Heart left ventricle (tissue), 16 donors: ENCODE measurements at regions not wholly inside any gene's neighbourhood (a gene's known extent, or its start where the extent isn't known, plus 50 kb on each side); places are given as distances from the start of the nearest gene placed in this dataset.

Experiments
- ATAC-seq, 4 donors: fragments of 200-7000 bp; cut with Tn5 transposase; one replicate each; pipeline ENCODE4 v1.9.1; 2020 to 2022; ENCODE audit warnings: moderate library complexity in 4 of 4, mild to moderate bottlenecking in 3 of 4, moderate number of reproducible peaks in 1 of 4
- DNase-seq, 5 donors: peaks; one replicate each; pipeline ENCODE4 v3.0.0-alpha.2; 2020
- H3K27ac ChIP-seq, 12 donors: fragments of 200-600 bp; sonication (generic) in 4 of 12; one replicate each; pipeline versions ENCODE4 v1.5.0 to v1.8.0; 2016 to 2022; ENCODE audit warnings: mild to moderate bottlenecking in 2 of 12
- H3K27me3 ChIP-seq, 9 donors: fragments of 200-600 bp; sonication (generic) in 2 of 9; one replicate each; pipeline versions ENCODE4 v1.5.1 to v1.8.0; 2016 to 2022; ENCODE audit warnings: mild to moderate bottlenecking in 3 of 9
- H3K36me3 ChIP-seq, 9 donors: fragments of 200-600 bp; sonication (generic) in 2 of 9; one replicate each; pipeline versions ENCODE4 v1.5.0 to v1.8.0; 2018 to 2022; ENCODE audit warnings: mild to moderate bottlenecking in 2 of 9
- H3K4me1 ChIP-seq, 12 donors: fragments of 200-600 bp; sonication (generic) in 4 of 12; one replicate each; pipeline versions ENCODE4 v1.5.0 to v1.8.0; 2016 to 2022; ENCODE audit warnings: mild to moderate bottlenecking in 3 of 12
- H3K4me3 ChIP-seq, 12 donors: fragments of 200-600 bp; sonication (generic) in 4 of 12; one replicate each; pipeline versions ENCODE4 v1.5.0 to v1.8.0; 2017 to 2022; ENCODE audit warnings: mild to moderate bottlenecking in 9 of 12, moderate library complexity in 4 of 12
- H3K9me3 ChIP-seq, 12 donors: fragments of 200-600 bp; sonication (generic) in 4 of 12; one replicate each; pipeline versions ENCODE4 v1.5.0 to v1.8.0; 2016 to 2022; ENCODE audit warnings: mild to moderate bottlenecking in 1 of 12
- POLR2A ChIP-seq, 2 donors: fragments of 450-650 bp; IDR thresholded peaks; one replicate each; pipeline ENCODE4 v1.6.1; 2017; ENCODE audit warnings: antibody characterized with exemption in 2 of 2, mild to moderate bottlenecking in 2 of 2, moderate library complexity in 2 of 2
- WGBS, 4 donors: extraction: QIAGEN DNeasy Blood & Tissue Kit in 2 of 4; methylation state at CpG; one replicate each; pipeline versions ENCODE4 v1.1.5 to v1.1.7; 2013 to 2018; 5-methylcytosine and 5-hydroxymethylcytosine counted together
- intact Hi-C, 10 donors: fragments of 100-400 bp; cut with DNase I; formaldehyde crosslinking; loops; one replicate each; pipeline versions ENCODE4 v1.11.1 to v1.14.2; 2022
- TF ChIP-seq, protein P1 (sequence below), 12 donors: fragments of 200-600 bp; sonication (generic) in 4 of 12; IDR thresholded peaks; one replicate each; pipeline versions ENCODE4 v1.5.0 to v1.8.0; 2018 to 2022; ENCODE audit warnings: antibody characterized with exemption in 12 of 12, mild to moderate bottlenecking in 5 of 12
- donor health status: ischemic (EF 13 %, LVEDD 7.1; RV severe dilation, severe dysfunction).
- donor health status: healthy with polysubstance abuse.
- donor health status: DM: no; HTN: yes; CAD: no.
- donor health status: DM: no; HTN: no; CAD: no.
- donor health status: ischemic (EF 25% LVEDD 6.9; RV normal size, moderate dysfunction).
- donor health status: ischemic (EF 25% LVEDD 5.7; RV mildly dilated, moderate dysfunction).
- donor health status: healthy.
- donor health status: DM: yes; HTN: yes; CAD: no.
- donor health status: ischemic (EF 35%, LVEDD 5.7; RV mildly dilated, moderate dysfunction).
- donor health status: nonischemic (EF 11% LVEDD 7.7; RV severe dilation, severe dysfunction).
- donor health status: DM: yes; HTN: yes; CAD: no.
- donor health status: PGD.
- donor health status: ischemic (EF 29% LVEDD 5.4; RV normal size, mild dysfunction).
- donor health status: nonischemic (EF 23%, LVEDD 6.1; RV moderate dilation, normal function).

GRCh38 chr2:67103157-67103556 lies 294.0 kb upstream of the ETAA1 start:
- H3K4me1 ChIP-seq = no peaks in the 10 kb centered on the region
- intact Hi-C loops = no loop called here
- ATAC-seq = no peak
- H3K27me3 ChIP-seq = no peaks in the 10 kb centered on the region
- DNase-seq = no peak
- H3K9me3 ChIP-seq = peaks cover 0 to 39% (median 13%) of the 10 kb centered on the region in 12 donors
- no peak overlapping the region for H3K4me3 ChIP-seq
- H3K36me3 ChIP-seq = no peaks in the 10 kb centered on the region
- no peak overlapping the region for H3K27ac ChIP-seq
- no peak for TF ChIP-seq POLR2A (IDR thresholded peaks at IDR 0.05)
- TF ChIP-seq, protein P1, sequence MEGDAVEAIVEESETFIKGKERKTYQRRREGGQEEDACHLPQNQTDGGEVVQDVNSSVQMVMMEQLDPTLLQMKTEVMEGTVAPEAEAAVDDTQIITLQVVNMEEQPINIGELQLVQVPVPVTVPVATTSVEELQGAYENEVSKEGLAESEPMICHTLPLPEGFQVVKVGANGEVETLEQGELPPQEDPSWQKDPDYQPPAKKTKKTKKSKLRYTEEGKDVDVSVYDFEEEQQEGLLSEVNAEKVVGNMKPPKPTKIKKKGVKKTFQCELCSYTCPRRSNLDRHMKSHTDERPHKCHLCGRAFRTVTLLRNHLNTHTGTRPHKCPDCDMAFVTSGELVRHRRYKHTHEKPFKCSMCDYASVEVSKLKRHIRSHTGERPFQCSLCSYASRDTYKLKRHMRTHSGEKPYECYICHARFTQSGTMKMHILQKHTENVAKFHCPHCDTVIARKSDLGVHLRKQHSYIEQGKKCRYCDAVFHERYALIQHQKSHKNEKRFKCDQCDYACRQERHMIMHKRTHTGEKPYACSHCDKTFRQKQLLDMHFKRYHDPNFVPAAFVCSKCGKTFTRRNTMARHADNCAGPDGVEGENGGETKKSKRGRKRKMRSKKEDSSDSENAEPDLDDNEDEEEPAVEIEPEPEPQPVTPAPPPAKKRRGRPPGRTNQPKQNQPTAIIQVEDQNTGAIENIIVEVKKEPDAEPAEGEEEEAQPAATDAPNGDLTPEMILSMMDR (IDR thresholded peaks at IDR 0.05) = no peak

- no peaks in the 10 kb centered on the region for H3K27me3 ChIP-seq
- DNase-seq (no peak), ATAC-seq (no peak)
Measured at GRCh38 chr2:67108231-67108630, 288.9 kb upstream of the ETAA1 start.

GRCh38 chr2:67124531-67124930 lies 272.6 kb upstream of the ETAA1 start:
- peaks cover 0 to 6% (median 0%) of the 10 kb centered on the region in 12 donors for H3K9me3 ChIP-seq
- WGBS, 4 donors = 84 to 96% (median 92%) methylated on average over 1 of the region's 1 CpG
- no peaks in the 10 kb centered on the region for H3K4me1 ChIP-seq
- TF ChIP-seq POLR2A (IDR thresholded peaks at IDR 0.05) = no peak
- TF ChIP-seq, protein P1 (IDR thresholded peaks at IDR 0.05) = no peak
- no peaks in the 10 kb centered on the region for H3K36me3 ChIP-seq
- H3K4me3 ChIP-seq = no peak overlapping the region
- DNase-seq = no peak
- intact Hi-C loops = no loop called here
- no peak overlapping the region for H3K27ac ChIP-seq
- no peaks in the 10 kb centered on the region for H3K27me3 ChIP-seq
- ATAC-seq = no peak

More at GRCh38 chr2:67108231-67108630, 288.9 kb upstream of the ETAA1 start:
- intact Hi-C loops = no loop called here
- H3K9me3 ChIP-seq = peaks cover 0 to 29% (median 13%) of the 10 kb centered on the region in 12 donors
- H3K4me1 ChIP-seq = no peaks in the 10 kb centered on the region
- 30 to 46% (median 44%) methylated on average over 2 of the region's 2 CpGs for WGBS, 4 donors
- H3K36me3 ChIP-seq = no peaks in the 10 kb centered on the region
- H3K4me3 ChIP-seq = no peak overlapping the region
- H3K27ac ChIP-seq = peak overlapping the region in 1 of 12 donors; percentile 15
- TF ChIP-seq, protein P1 (IDR thresholded peaks at IDR 0.05) = no peak
- TF ChIP-seq POLR2A (IDR thresholded peaks at IDR 0.05) = no peak

- no peak for TF ChIP-seq POLR2A (IDR thresholded peaks at IDR 0.05)
- TF ChIP-seq, protein P1 (IDR thresholded peaks at IDR 0.05) = no peak
- Histone ChIP-seq H3K4me1 (no peaks in the 10 kb centered on the region), H3K27ac (no peak overlapping the region), H3K9me3 (no peaks in the 10 kb centered on the region), H3K36me3 (no peaks in the 10 kb centered on the region), H3K4me3 (no peak overlapping the region), H3K27me3 (no peaks in the 10 kb centered on the region)
- DNase-seq (no peak), ATAC-seq (no peak)
- WGBS, 4 donors = 46 to 61% (median 54%) methylated on average over 3 of the region's 3 CpGs
- intact Hi-C loops = no loop called here
Measured at GRCh38 chr2:67130531-67131256, 266.4 kb upstream of the ETAA1 start.
